IMR-90 (cell line): ENCODE measurements at regions not wholly inside any gene's neighbourhood (a gene's known extent, or its start where the extent isn't known, plus 50 kb on each side); places are given as distances from the start of the nearest gene placed in this dataset.

Experiments
- ATAC-seq: fragments of 200-7000 bp; cut with Tn5 transposase; 2 replicates; pipeline ENCODE4 v1.9.1; 2020; ENCODE audit warnings: low read depth, mild to moderate bottlenecking, moderate library complexity
- BruUV-seq: library from RNA; stranded (reverse); fragments of 400-500 nt; replicated peaks from 2 replicates; lab custom pipeline; 2021; lab: Mats Ljungman, UMichigan
- CTCF ChIA-PET: fragments of 300-600 bp; formaldehyde crosslinking; extraction: SDS; loops from one replicate; lab custom pipeline; 2021; ENCODE audit warnings: antibody characterized with exemption; lab: Yijun Ruan, JAX
- POLR2A ChIA-PET: fragments of 300-600 bp; sonication (Branson Sonifier 250); formaldehyde crosslinking; loops from one replicate; lab custom pipeline; 2022; ENCODE audit warnings: antibody characterized with exemption; ENCODE audit not compliant: unreplicated experiment; lab: Charles Lee
- DNase-seq: peaks from one replicate; pipeline ENCODE4 v3.0.0; 2013
- H2AFZ ChIP-seq: replicated peaks from 2 replicates; pipeline ENCODE3; 2013; ENCODE audit warnings: low read length, mild to moderate bottlenecking; ENCODE audit not compliant: poor library complexity
- H2AK5ac ChIP-seq: 2 replicates; pipeline ENCODE4 v1.6.1; 2013; ENCODE audit warnings: low read depth, low read length, inconsistent platforms
- H2AK9ac ChIP-seq: replicated peaks from 2 replicates; pipeline ENCODE3; 2013; ENCODE audit warnings: mild to moderate bottlenecking, low read depth, low read length, moderate library complexity; ENCODE audit not compliant: poor library complexity
- H2BK120ac ChIP-seq: 2 replicates; pipeline ENCODE4 v1.6.1; 2013; ENCODE audit warnings: low read depth, low read length, inconsistent platforms
- H2BK15ac ChIP-seq: 3 replicates; pipeline ENCODE4 v1.6.1; 2013; ENCODE audit warnings: low read depth, low read length, inconsistent platforms
- H2BK20ac ChIP-seq: 2 replicates; pipeline ENCODE4 v1.6.1; 2013; ENCODE audit warnings: low read depth, mild to moderate bottlenecking, inconsistent platforms, low read length, moderate library complexity
- H2BK5ac ChIP-seq: 2 replicates; pipeline ENCODE4 v1.6.1; 2013; ENCODE audit warnings: mild to moderate bottlenecking, low read depth, low read length, inconsistent platforms; ENCODE audit not compliant: poor library complexity, severe bottlenecking
- H3K14ac ChIP-seq: replicated peaks from 2 replicates; pipeline ENCODE4 v1.6.1; 2013; ENCODE audit warnings: low read depth, low read length, inconsistent platforms
- H3K18ac ChIP-seq: 2 replicates; pipeline ENCODE4 v1.6.1; 2013; ENCODE audit warnings: low read depth, low read length, control low read depth
- H3K23ac ChIP-seq: 2 replicates; pipeline ENCODE4 v1.6.1; 2013; ENCODE audit warnings: low read depth, low read length, inconsistent platforms
- H3K27ac ChIP-seq: 2 replicates; pipeline ENCODE4 v1.5.1; 2013; ENCODE audit warnings: mild to moderate bottlenecking, control low read depth, low read length; ENCODE audit not compliant: insufficient read depth
- H3K27me3 ChIP-seq: 2 replicates; pipeline ENCODE4 v1.6.1; 2013; ENCODE audit warnings: low read length; ENCODE audit not compliant: control insufficient read depth, insufficient read depth
- H3K36me3 ChIP-seq: 2 replicates; pipeline ENCODE4 v1.6.1; 2013; ENCODE audit warnings: low read length, mixed read lengths; ENCODE audit not compliant: control insufficient read depth, insufficient read depth
- H3K4ac ChIP-seq: 2 replicates; pipeline ENCODE4 v1.6.1; 2013; ENCODE audit warnings: low read depth, low read length, inconsistent platforms
- H3K4me1 ChIP-seq: 2 replicates; pipeline ENCODE4 v1.6.1; 2013; ENCODE audit warnings: low read length, mixed read lengths; ENCODE audit not compliant: control insufficient read depth, insufficient read depth
- H3K4me2 ChIP-seq: 2 replicates; pipeline ENCODE4 v1.6.1; 2013; ENCODE audit warnings: low read depth, mild to moderate bottlenecking, control low read depth, low read length, moderate library complexity
- H3K4me3 ChIP-seq: 2 replicates; pipeline ENCODE4 v1.5.1; 2013; ENCODE audit warnings: low read depth, mild to moderate bottlenecking, control low read depth, low read length, moderate library complexity; ENCODE audit not compliant: insufficient read depth
- H3K56ac ChIP-seq: 2 replicates; pipeline ENCODE4 v1.6.1; 2013; ENCODE audit warnings: low read length, inconsistent platforms; ENCODE audit not compliant: insufficient read depth; ENCODE audit errors: extremely low read depth
- H3K79me1 ChIP-seq, 2 experiments: 2 replicates each; pipeline ENCODE4 v1.6.1; 2013; ENCODE audit warnings: low read length in 2 of 2, inconsistent platforms in 1 of 2, low read depth in 1 of 2
- H3K9ac ChIP-seq: 2 replicates; pipeline ENCODE4 v1.6.1; 2013; ENCODE audit warnings: low read depth, low read length, control low read depth
- H3K9me1 ChIP-seq: 2 replicates; pipeline ENCODE4 v1.6.1; 2013; ENCODE audit warnings: low read length, inconsistent platforms; ENCODE audit not compliant: insufficient read depth
- H3K9me3 ChIP-seq: 2 replicates; pipeline ENCODE4 v1.6.1; 2013; ENCODE audit warnings: low read length; ENCODE audit not compliant: control insufficient read depth, insufficient read depth
- H4K20me1 ChIP-seq: 2 replicates; pipeline ENCODE4 v1.6.1; 2013; ENCODE audit warnings: low read length, inconsistent platforms; ENCODE audit not compliant: insufficient read depth
- H4K5ac ChIP-seq: 2 replicates; pipeline ENCODE4 v1.6.1; 2013; ENCODE audit warnings: mild to moderate bottlenecking, low read depth, low read length, control low read depth
- H4K8ac ChIP-seq, 2 experiments: 2 replicates each; pipeline ENCODE4 v1.6.1; 2013; ENCODE audit warnings: low read depth in 2 of 2, low read length in 2 of 2, control low read depth in 1 of 2, inconsistent platforms in 1 of 2
- H4K91ac ChIP-seq: 2 replicates; pipeline ENCODE4 v1.6.1; 2013; ENCODE audit warnings: low read depth, low read length, inconsistent platforms; ENCODE audit not compliant: insufficient read depth
- BHLHE40 ChIP-seq: fragments of 150-350 bp; IDR thresholded peaks from 2 replicates; pipeline ENCODE4 v1.6.1; 2016; ENCODE audit warnings: mild to moderate bottlenecking, low read depth, low read length
- CEBPB ChIP-seq: IDR thresholded peaks from 2 replicates; pipeline ENCODE4 v1.6.1; 2012; ENCODE audit warnings: low read depth, low read length, improper control_type of control experiment
- CHD1 ChIP-seq: IDR thresholded peaks from 2 replicates; pipeline ENCODE4 v1.6.1; 2012; ENCODE audit warnings: low read depth, low read length, improper control_type of control experiment
- FOS ChIP-seq: fragments of 150-350 bp; IDR thresholded peaks from 2 replicates; pipeline ENCODE4 v1.6.1; 2016; ENCODE audit warnings: low read depth, low read length
- MAFK ChIP-seq: IDR thresholded peaks from 2 replicates; pipeline ENCODE4 v1.6.1; 2012; ENCODE audit warnings: low read depth, low read length, improper control_type of control experiment
- MAZ ChIP-seq: IDR thresholded peaks from 2 replicates; pipeline ENCODE4 v1.6.1; 2012; ENCODE audit warnings: low read depth, mild to moderate bottlenecking, low read length, improper control_type of control experiment, moderate library complexity, borderline replicate concordance
- MXI1 ChIP-seq: IDR thresholded peaks from 2 replicates; pipeline ENCODE4 v1.6.1; 2012; ENCODE audit warnings: low read depth, mild to moderate bottlenecking, low read length, moderate library complexity, borderline replicate concordance
- NFE2L2 ChIP-seq: fragments of 150-350 bp; IDR thresholded peaks from 2 replicates; pipeline ENCODE4 v1.6.1; 2016; ENCODE audit warnings: low read depth, mild to moderate bottlenecking, low read length
- POLR2A ChIP-seq: IDR thresholded peaks from 2 replicates; pipeline ENCODE4 v1.6.1; 2012; ENCODE audit warnings: mild to moderate bottlenecking, low read depth, low read length
- RAD21 ChIP-seq: IDR thresholded peaks from 2 replicates; pipeline ENCODE4 v1.6.1; 2012; ENCODE audit warnings: low read length, improper control_type of control experiment
- RCOR1 ChIP-seq: IDR thresholded peaks from 2 replicates; pipeline ENCODE4 v1.6.1; 2012; ENCODE audit warnings: mild to moderate bottlenecking, low read length, improper control_type of control experiment; ENCODE audit not compliant: insufficient replicate concordance
- RFX5 ChIP-seq: IDR thresholded peaks from 2 replicates; pipeline ENCODE4 v1.8.0; 2012; ENCODE audit warnings: low read depth, mild to moderate bottlenecking, low read length, moderate library complexity
- SMC3 ChIP-seq: fragments of 150-350 bp; IDR thresholded peaks from 2 replicates; pipeline ENCODE4 v1.6.1; 2016; ENCODE audit warnings: low read depth, mild to moderate bottlenecking, antibody characterized with exemption, low read length, moderate library complexity
- WGBS, 2 experiments: methylation state at CpG; one replicate each; pipeline versions ENCODE4 v1.1.5 to v1.1.7; 2013; ENCODE audit warnings: missing lambda C conversion rate in 2 of 2; ENCODE audit not compliant: insufficient read length in 1 of 2; ENCODE audit errors: extremely low coverage in 2 of 2; 5-methylcytosine and 5-hydroxymethylcytosine counted together
- dilution Hi-C: fragments of 300-500 bp; cut with HindIII; formaldehyde crosslinking; loops from one replicate; pipeline ENCODE4 v1.14.3; 2018; ENCODE audit warnings: low sequenced_read_pairs; ENCODE audit not compliant: unreplicated experiment
- in situ Hi-C: fragments of 300-500 bp; cut with MboI; formaldehyde crosslinking; loops from 3 replicates; pipeline ENCODE4 v1.14.3; 2019; ENCODE audit warnings: low sequenced_read_pairs, inconsistent platforms, mixed read lengths
- intact Hi-C: fragments of 100-400 bp; cut with micrococcal nuclease; formaldehyde crosslinking; loops from 2 replicates; pipeline ENCODE4 v1.10.0; 2022
- TF ChIP-seq, protein P1 (sequence below): conservative IDR thresholded peaks from 2 replicates; pipeline ENCODE4 v1.5.1; 2012; ENCODE audit warnings: mild to moderate bottlenecking, low read depth, low read length, improper control_type of control experiment
- TF ChIP-seq, protein P2 (sequence below): fragments of 150-350 bp; IDR thresholded peaks from 2 replicates; pipeline ENCODE4 v1.6.1; 2017; ENCODE audit warnings: mild to moderate bottlenecking, antibody characterized with exemption, low read length, low read depth
- TF ChIP-seq, protein P3 (sequence below): fragments of 150-350 bp; IDR thresholded peaks from 2 replicates; pipeline ENCODE4 v1.6.1; 2016; ENCODE audit warnings: low read depth, mild to moderate bottlenecking, low read length, moderate library complexity, borderline replicate concordance

DNA sequence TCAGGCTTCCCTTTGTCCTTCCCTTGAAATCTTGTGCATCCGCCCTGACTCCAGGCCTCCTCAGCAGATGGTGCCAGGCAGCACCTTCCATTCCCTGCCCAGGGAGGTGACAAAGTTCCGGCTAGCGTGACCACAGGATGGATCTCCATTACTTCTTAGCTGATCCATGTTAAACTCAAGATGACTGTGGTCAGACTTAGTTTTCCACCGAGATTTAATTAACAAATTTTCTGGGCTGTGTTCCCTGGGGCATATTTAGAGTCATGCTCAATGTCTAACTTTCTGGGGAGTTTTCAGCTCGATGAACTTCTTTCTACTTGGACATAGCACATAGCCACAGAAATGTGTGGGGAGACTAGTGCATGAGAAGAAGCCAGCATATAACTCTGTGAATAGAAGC lies 215.1 kb upstream of the SFRP2 start:
- in situ Hi-C loops = no loop called here
- no peak overlapping the region for H4K8ac ChIP-seq
- H2AK5ac ChIP-seq = no peak overlapping the region
- H3K9me1 ChIP-seq = no peaks in the 10 kb centered on the region
- H3K56ac ChIP-seq = no peak overlapping the region
- H2BK20ac ChIP-seq = no peak overlapping the region
- dilution Hi-C loops = no loop called here
- H3K36me3 ChIP-seq = no peaks in the 10 kb centered on the region
- no peaks in the 10 kb centered on the region for H4K20me1 ChIP-seq
- no peak overlapping the region for H2BK120ac ChIP-seq
- ChIA-PET POLR2A (no interaction called here), CTCF (no interaction called here)
- peaks cover 10% of the 10 kb centered on the region for H3K9me3 ChIP-seq
- H2AK9ac ChIP-seq = no peak overlapping the region
- no TSS peak for BruUV-seq
- no peak overlapping the region for H2BK15ac ChIP-seq
- H3K18ac ChIP-seq = no peak overlapping the region
- no peak overlapping the region for H3K23ac ChIP-seq
- H3K4me1 ChIP-seq = no peaks in the 10 kb centered on the region
- intact Hi-C loops = no loop called here
- H3K9ac ChIP-seq = no peak overlapping the region
- H4K5ac ChIP-seq = no peak overlapping the region
- TF ChIP-seq SMC3 = no peak
- TF ChIP-seq POLR2A = no peak
- no peak for TF ChIP-seq MAZ
- no peak for TF ChIP-seq RCOR1
- TF ChIP-seq MAFK = no peak
- TF ChIP-seq MXI1 = no peak
- TF ChIP-seq RAD21 = no peak
- no peak for TF ChIP-seq CEBPB
- TF ChIP-seq BHLHE40 = no peak
- no peak for TF ChIP-seq RFX5
- TF ChIP-seq, protein P1, sequence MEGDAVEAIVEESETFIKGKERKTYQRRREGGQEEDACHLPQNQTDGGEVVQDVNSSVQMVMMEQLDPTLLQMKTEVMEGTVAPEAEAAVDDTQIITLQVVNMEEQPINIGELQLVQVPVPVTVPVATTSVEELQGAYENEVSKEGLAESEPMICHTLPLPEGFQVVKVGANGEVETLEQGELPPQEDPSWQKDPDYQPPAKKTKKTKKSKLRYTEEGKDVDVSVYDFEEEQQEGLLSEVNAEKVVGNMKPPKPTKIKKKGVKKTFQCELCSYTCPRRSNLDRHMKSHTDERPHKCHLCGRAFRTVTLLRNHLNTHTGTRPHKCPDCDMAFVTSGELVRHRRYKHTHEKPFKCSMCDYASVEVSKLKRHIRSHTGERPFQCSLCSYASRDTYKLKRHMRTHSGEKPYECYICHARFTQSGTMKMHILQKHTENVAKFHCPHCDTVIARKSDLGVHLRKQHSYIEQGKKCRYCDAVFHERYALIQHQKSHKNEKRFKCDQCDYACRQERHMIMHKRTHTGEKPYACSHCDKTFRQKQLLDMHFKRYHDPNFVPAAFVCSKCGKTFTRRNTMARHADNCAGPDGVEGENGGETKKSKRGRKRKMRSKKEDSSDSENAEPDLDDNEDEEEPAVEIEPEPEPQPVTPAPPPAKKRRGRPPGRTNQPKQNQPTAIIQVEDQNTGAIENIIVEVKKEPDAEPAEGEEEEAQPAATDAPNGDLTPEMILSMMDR = no peak
- no peak for TF ChIP-seq CHD1
- TF ChIP-seq, protein P2, sequence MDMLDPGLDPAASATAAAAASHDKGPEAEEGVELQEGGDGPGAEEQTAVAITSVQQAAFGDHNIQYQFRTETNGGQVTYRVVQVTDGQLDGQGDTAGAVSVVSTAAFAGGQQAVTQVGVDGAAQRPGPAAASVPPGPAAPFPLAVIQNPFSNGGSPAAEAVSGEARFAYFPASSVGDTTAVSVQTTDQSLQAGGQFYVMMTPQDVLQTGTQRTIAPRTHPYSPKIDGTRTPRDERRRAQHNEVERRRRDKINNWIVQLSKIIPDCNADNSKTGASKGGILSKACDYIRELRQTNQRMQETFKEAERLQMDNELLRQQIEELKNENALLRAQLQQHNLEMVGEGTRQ = no peak
- no peak for TF ChIP-seq NFE2L2
- no peak for TF ChIP-seq FOS
- TF ChIP-seq, protein P3, sequence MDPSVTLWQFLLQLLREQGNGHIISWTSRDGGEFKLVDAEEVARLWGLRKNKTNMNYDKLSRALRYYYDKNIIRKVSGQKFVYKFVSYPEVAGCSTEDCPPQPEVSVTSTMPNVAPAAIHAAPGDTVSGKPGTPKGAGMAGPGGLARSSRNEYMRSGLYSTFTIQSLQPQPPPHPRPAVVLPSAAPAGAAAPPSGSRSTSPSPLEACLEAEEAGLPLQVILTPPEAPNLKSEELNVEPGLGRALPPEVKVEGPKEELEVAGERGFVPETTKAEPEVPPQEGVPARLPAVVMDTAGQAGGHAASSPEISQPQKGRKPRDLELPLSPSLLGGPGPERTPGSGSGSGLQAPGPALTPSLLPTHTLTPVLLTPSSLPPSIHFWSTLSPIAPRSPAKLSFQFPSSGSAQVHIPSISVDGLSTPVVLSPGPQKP = no peak
- H3K27me3 ChIP-seq = no peaks in the 10 kb centered on the region
- H3K27ac ChIP-seq = no peak overlapping the region
- no peak overlapping the region for H2BK5ac ChIP-seq
- ATAC-seq (no peak), DNase-seq (no peak)
- no peak overlapping the region for H3K4ac ChIP-seq
- no peak overlapping the region for H3K4me3 ChIP-seq
- H3K4me2 ChIP-seq = no peak overlapping the region
- 76% methylated on average over 2 of the region's 5 CpGs; no CpG with 5 or more reads in 1 of the 2 experiments for WGBS, 2 experiments
- H3K14ac ChIP-seq = no peak overlapping the region
- no peak overlapping the region for H4K91ac ChIP-seq
- no peaks in the 10 kb centered on the region for H3K79me1 ChIP-seq
- no peak overlapping the region for H2AFZ ChIP-seq
